UCSD-AML1 (cell line): ENCODE measurements at regions not wholly inside any gene's neighbourhood (a gene's known extent, or its start where the extent isn't known, plus 50 kb on each side); places are given as distances from the start of the nearest gene placed in this dataset.
"Not testable (repeated sequence)": the region's sequence is repeated elsewhere in the genome, so short reads cannot be mapped to it uniquely, and the experiment has no call there.

ENCODE experiments used
- DNase-seq: peaks from one replicate; lab custom pipeline; 2025; ENCODE audit not compliant: unreplicated experiment; lab: John Stamatoyannopoulos, UW

GRCh38 chr16:61024180-61024900 is 1011.9 kb downstream of the CDH8 start:
- DNase-seq: no peak

- peak; percentile 7 for DNase-seq
Measured at GRCh38 chr16:61014869-61015268, 1021.4 kb downstream of the CDH8 start.

- DNase-seq: no peak
Measured at GRCh38 chr16:61007694-61008093, 1028.5 kb downstream of the CDH8 start.

- no peak for DNase-seq
Measured at GRCh38 chr16:61005952-61006351, 1030.3 kb downstream of the CDH8 start.

- no peak for DNase-seq
Measured at GRCh38 chr16:61002479-61003204, 1033.6 kb downstream of the CDH8 start.

GRCh38 chr16:60991886-60992285 is 1044.4 kb downstream of the CDH8 start:
- DNase-seq: no peak

GRCh38 chr16:60989592-60989991 is 1046.6 kb downstream of the CDH8 start:
- DNase-seq: no peak

GRCh38 chr16:60979119-60979518 is 1057.1 kb downstream of the CDH8 start:
- no peak for DNase-seq

- DNase-seq: no peak
Measured at GRCh38 chr16:60949800-60950199, 1086.4 kb downstream of the CDH8 start.

GRCh38 chr16:60945225-60945624 is 1091.0 kb downstream of the CDH8 start:
- peak; percentile 6 for DNase-seq

GRCh38 chr16:60936189-60936588 is 1100.0 kb downstream of the CDH8 start:
- not testable (repeated sequence) for DNase-seq

- DNase-seq: no peak
Measured at GRCh38 chr16:60932600-60932999, 1103.6 kb downstream of the CDH8 start.

- no peak for DNase-seq
Measured at GRCh38 chr16:60930291-60930690, 1105.9 kb downstream of the CDH8 start.

GRCh38 chr16:60922920-60923319 is 1113.3 kb downstream of the CDH8 start:
- no peak for DNase-seq

- no peak for DNase-seq
Measured at GRCh38 chr16:60914334-60914733, 1121.9 kb downstream of the CDH8 start.

- no peak for DNase-seq
Measured at GRCh38 chr16:60907645-60908044, 1128.6 kb downstream of the CDH8 start.

GRCh38 chr16:60905811-60906210 is 1130.4 kb downstream of the CDH8 start:
- no peak for DNase-seq

- no peak for DNase-seq
Measured at GRCh38 chr16:60902114-60902513, 1134.1 kb downstream of the CDH8 start.

- no peak for DNase-seq
Measured at GRCh38 chr16:60882816-60883215, 1153.4 kb downstream of the CDH8 start.

- DNase-seq: no peak
Measured at GRCh38 chr16:60852635-60853034, 1183.6 kb downstream of the CDH8 start.

- DNase-seq: no peak
Measured at GRCh38 chr16:60821661-60822060, 1214.6 kb downstream of the CDH8 start.

GRCh38 chr16:60820361-60820760 is 1215.9 kb downstream of the CDH8 start:
- no peak for DNase-seq

- DNase-seq: no peak
Measured at GRCh38 chr16:60818465-60818864, 1217.8 kb downstream of the CDH8 start.
